KMS-11 (cell line): ENCODE measurements at regions not wholly inside any gene's neighbourhood (a gene's known extent, or its start where the extent isn't known, plus 50 kb on each side); places are given as distances from the start of the nearest gene placed in this dataset.

ENCODE experiments used
- H2AFZ ChIP-seq: fragments of 200-600 bp; sonication (generic); 2 replicates; pipeline ENCODE4 v1.6.1; 2016; ENCODE audit warnings: antibody characterized with exemption, mixed run types, low read depth
- H3K27ac ChIP-seq: fragments of 200-600 bp; sonication (generic); 2 replicates; pipeline ENCODE4 v1.6.1; 2016; ENCODE audit warnings: mild to moderate bottlenecking, mixed run types
- H3K27me3 ChIP-seq: fragments of 200-600 bp; sonication (generic); 2 replicates; pipeline ENCODE4 v1.6.1; 2017; ENCODE audit warnings: mild to moderate bottlenecking, low read depth, mixed run types, moderate library complexity; ENCODE audit not compliant: insufficient read depth
- H3K36me3 ChIP-seq: fragments of 200-600 bp; sonication (generic); 2 replicates; pipeline ENCODE4 v1.6.1; 2017; ENCODE audit warnings: mild to moderate bottlenecking, mixed run types; ENCODE audit not compliant: insufficient read depth
- H3K4me1 ChIP-seq: fragments of 200-600 bp; sonication (generic); 2 replicates; pipeline ENCODE4 v1.6.1; 2016; ENCODE audit warnings: mild to moderate bottlenecking, low read depth, mixed run types; ENCODE audit not compliant: poor library complexity, severe bottlenecking
- H3K4me2 ChIP-seq: fragments of 200-600 bp; sonication (generic); 2 replicates; pipeline ENCODE4 v1.7.0; 2016; ENCODE audit warnings: mild to moderate bottlenecking, mixed run types
- H3K4me3 ChIP-seq: fragments of 200-600 bp; sonication (generic); IDR thresholded peaks from 2 replicates; pipeline ENCODE4 v1.6.1; 2017; ENCODE audit warnings: low read depth, low read length, mixed read lengths; ENCODE audit not compliant: insufficient read depth
- H3K79me2 ChIP-seq: fragments of 200-600 bp; sonication (generic); 2 replicates; pipeline ENCODE4 v1.6.1; 2016; ENCODE audit warnings: low read depth, mixed run types; ENCODE audit not compliant: insufficient read depth
- H3K9ac ChIP-seq: fragments of 200-600 bp; sonication (generic); 2 replicates; pipeline ENCODE4 v1.6.1; 2016; ENCODE audit warnings: mild to moderate bottlenecking, mixed run types
- H4K20me1 ChIP-seq: fragments of 200-600 bp; sonication (generic); 2 replicates; pipeline ENCODE4 v1.6.1; 2016; ENCODE audit warnings: mild to moderate bottlenecking, mixed run types; ENCODE audit not compliant: insufficient read depth
- CTCF ChIP-seq: fragments of 200-600 bp; sonication (generic); conservative IDR thresholded peaks from 2 replicates; pipeline ENCODE4 v1.6.1; 2017; ENCODE audit warnings: low read depth, mild to moderate bottlenecking, antibody characterized with exemption, low read length, moderate library complexity, mixed read lengths

- H3K27me3 ChIP-seq, result no peaks in the 10 kb centered on the region; the same call in 1 of the 2 replicates
Measured at GRCh38 chr12:131619106-131619642, 91.7 kb upstream of the SFSWAP start.

GRCh38 chr12:131619736-131620506 lies 91.0 kb upstream of the SFSWAP start:
- Histone ChIP-seq H3K27me3 (no peaks in the 10 kb centered on the region; the same call in 1 of the 2 replicates), H3K27ac (no peak overlapping the region)
- TF ChIP-seq CTCF, result no peak

More at GRCh38 chr12:131619106-131619642, 91.7 kb upstream of the SFSWAP start:
- H3K9ac ChIP-seq, result no peak overlapping the region
- no peak overlapping the region for H3K27ac ChIP-seq
- no peaks in the 10 kb centered on the region for H3K79me2 ChIP-seq
- H3K4me1 ChIP-seq, result no peaks in the 10 kb centered on the region
- no peak for TF ChIP-seq CTCF
- H3K36me3 ChIP-seq, result no peaks in the 10 kb centered on the region
- H4K20me1 ChIP-seq, result no peaks in the 10 kb centered on the region
- no peak overlapping the region for H3K4me3 ChIP-seq
- no peak overlapping the region for H2AFZ ChIP-seq
- H3K4me2 ChIP-seq, result no peak overlapping the region

GRCh38 chr12:131620520-131620919 lies 90.4 kb upstream of the SFSWAP start:
- Histone ChIP-seq H3K4me1 (no peaks in the 10 kb centered on the region), H3K4me2 (no peak overlapping the region), H3K27ac (no peak overlapping the region), H3K79me2 (no peaks in the 10 kb centered on the region), H4K20me1 (no peaks in the 10 kb centered on the region), H3K27me3 (no peaks in the 10 kb centered on the region; the same call in 1 of the 2 replicates), H3K4me3 (no peak overlapping the region), H2AFZ (no peak overlapping the region), H3K9ac (no peak overlapping the region), H3K36me3 (no peaks in the 10 kb centered on the region)
- TF ChIP-seq CTCF, result no peak

More at GRCh38 chr12:131619736-131620506, 91.0 kb upstream of the SFSWAP start:
- Histone ChIP-seq H3K79me2 (no peaks in the 10 kb centered on the region), H3K4me3 (no peak overlapping the region), H3K4me2 (no peak overlapping the region), H4K20me1 (no peaks in the 10 kb centered on the region), H3K4me1 (no peaks in the 10 kb centered on the region), H2AFZ (no peak overlapping the region), H3K36me3 (no peaks in the 10 kb centered on the region), H3K9ac (no peak overlapping the region)

GRCh38 chr12:131620946-131621681 lies 89.8 kb upstream of the SFSWAP start:
- no peak overlapping the region for H3K4me3 ChIP-seq
- no peak overlapping the region for H2AFZ ChIP-seq
- H4K20me1 ChIP-seq, result no peaks in the 10 kb centered on the region
- TF ChIP-seq CTCF, result no peak
- H3K9ac ChIP-seq, result no peak overlapping the region
- H3K27ac ChIP-seq, result no peak overlapping the region
- H3K27me3 ChIP-seq, result no peaks in the 10 kb centered on the region
- H3K4me1 ChIP-seq, result no peaks in the 10 kb centered on the region
- H3K36me3 ChIP-seq, result no peaks in the 10 kb centered on the region
- no peak overlapping the region for H3K4me2 ChIP-seq
- H3K79me2 ChIP-seq, result no peaks in the 10 kb centered on the region
